Suprapubic skin (tissue), 4 donors: ENCODE measurements at regions not wholly inside any gene's neighbourhood (a gene's known extent, or its start where the extent isn't known, plus 50 kb on each side); places are given as distances from the start of the nearest gene placed in this dataset.

Source experiments
- DNase-seq, 2 donors: peaks; one replicate each; pipeline ENCODE4 v3.0.0-alpha.2; 2019; ENCODE audit warnings: low spot score in 2 of 2
- H3K27ac ChIP-seq: fragments of 200-600 bp; sonication (generic); one replicate; pipeline ENCODE4 v1.5.1; 2019
- H3K27me3 ChIP-seq: fragments of 200-600 bp; sonication (generic); one replicate; pipeline ENCODE4 v1.5.1; 2019
- H3K36me3 ChIP-seq: fragments of 200-600 bp; sonication (generic); one replicate; pipeline ENCODE4 v1.5.1; 2019
- H3K4me1 ChIP-seq: fragments of 200-600 bp; sonication (generic); one replicate; pipeline ENCODE4 v1.5.1; 2019
- H3K4me3 ChIP-seq: fragments of 200-600 bp; sonication (generic); one replicate; pipeline ENCODE4 v1.5.1; 2019; ENCODE audit warnings: mild to moderate bottlenecking
- H3K9me3 ChIP-seq: fragments of 200-600 bp; sonication (generic); one replicate; pipeline ENCODE4 v1.5.1; 2019
- EP300 ChIP-seq: sonication (generic); formaldehyde crosslinking; IDR thresholded peaks from one replicate; pipeline ENCODE4 v1.6.1; 2017; ENCODE audit warnings: antibody characterized with exemption
- POLR2A ChIP-seq, 2 donors: fragments of 450-650 bp; IDR thresholded peaks; one replicate each; pipeline ENCODE4 v1.6.1; 2017; ENCODE audit warnings: antibody characterized with exemption in 2 of 2, mild to moderate bottlenecking in 2 of 2, moderate library complexity in 2 of 2
- POLR2AphosphoS5 ChIP-seq, 3 donors: sonication (generic); formaldehyde crosslinking; IDR thresholded peaks; one replicate each; pipeline ENCODE4 v1.6.1; 2017; ENCODE audit warnings: antibody characterized with exemption in 3 of 3
- WGBS: methylation state at CpG from one replicate; pipeline ENCODE4 v1.1.5; 2018; 5-methylcytosine and 5-hydroxymethylcytosine counted together
- TF ChIP-seq, protein P1 (sequence below), 2 donors: fragments of 200-600 bp in 1 of 2; fragments of 450-650 bp in 1 of 2; sonication (generic) in 1 of 2; IDR thresholded peaks; one replicate each; pipeline ENCODE4 v1.5.1; 2016 to 2019; ENCODE audit warnings: antibody characterized with exemption in 2 of 2, mild to moderate bottlenecking in 1 of 2, moderate library complexity in 1 of 2

DNA sequence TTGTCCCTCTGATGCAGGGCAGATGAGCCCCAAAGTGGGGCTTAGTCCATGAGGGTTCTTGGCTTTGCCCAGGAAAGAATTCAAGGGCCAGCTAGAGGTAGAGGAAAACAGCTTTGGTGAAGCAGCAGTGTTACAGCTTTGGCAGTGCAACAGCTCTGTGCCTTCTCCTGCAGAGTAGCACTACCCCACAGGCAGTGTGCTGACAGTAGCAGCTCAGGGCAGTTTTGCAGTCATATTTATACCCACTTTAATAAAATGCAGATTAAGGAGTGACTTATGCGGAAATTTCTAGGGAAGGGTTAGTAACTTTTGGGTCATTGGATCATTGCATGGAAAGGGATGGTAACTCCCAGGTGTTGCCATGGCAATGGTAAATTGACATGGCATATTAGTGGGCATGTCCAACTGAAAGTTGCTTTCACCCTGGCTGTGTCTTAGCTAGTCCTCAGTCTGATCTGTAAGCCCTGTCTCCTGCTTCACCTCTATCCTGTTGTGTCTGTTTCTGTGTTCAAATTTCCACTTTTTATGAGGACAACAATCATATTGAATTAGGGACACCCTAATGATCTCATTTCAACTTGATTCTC lies 241.3 kb upstream of the C2CD4B start:
- Histone ChIP-seq H3K27me3 (no peaks in the 10 kb centered on the region), H3K4me3 (no peak overlapping the region), H3K36me3 (no peaks in the 10 kb centered on the region), H3K4me1 (peaks cover 17% of the 10 kb centered on the region), H3K27ac (no peak overlapping the region), H3K9me3 (no peaks in the 10 kb centered on the region)
- no peak for DNase-seq
- WGBS, result 85% methylated on average over 1 of the region's 1 CpG
- TF ChIP-seq POLR2AphosphoS5 (IDR thresholded peaks at IDR 0.05) (no peak), EP300 (no peak)
- TF ChIP-seq, protein P1, sequence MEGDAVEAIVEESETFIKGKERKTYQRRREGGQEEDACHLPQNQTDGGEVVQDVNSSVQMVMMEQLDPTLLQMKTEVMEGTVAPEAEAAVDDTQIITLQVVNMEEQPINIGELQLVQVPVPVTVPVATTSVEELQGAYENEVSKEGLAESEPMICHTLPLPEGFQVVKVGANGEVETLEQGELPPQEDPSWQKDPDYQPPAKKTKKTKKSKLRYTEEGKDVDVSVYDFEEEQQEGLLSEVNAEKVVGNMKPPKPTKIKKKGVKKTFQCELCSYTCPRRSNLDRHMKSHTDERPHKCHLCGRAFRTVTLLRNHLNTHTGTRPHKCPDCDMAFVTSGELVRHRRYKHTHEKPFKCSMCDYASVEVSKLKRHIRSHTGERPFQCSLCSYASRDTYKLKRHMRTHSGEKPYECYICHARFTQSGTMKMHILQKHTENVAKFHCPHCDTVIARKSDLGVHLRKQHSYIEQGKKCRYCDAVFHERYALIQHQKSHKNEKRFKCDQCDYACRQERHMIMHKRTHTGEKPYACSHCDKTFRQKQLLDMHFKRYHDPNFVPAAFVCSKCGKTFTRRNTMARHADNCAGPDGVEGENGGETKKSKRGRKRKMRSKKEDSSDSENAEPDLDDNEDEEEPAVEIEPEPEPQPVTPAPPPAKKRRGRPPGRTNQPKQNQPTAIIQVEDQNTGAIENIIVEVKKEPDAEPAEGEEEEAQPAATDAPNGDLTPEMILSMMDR (IDR thresholded peaks at IDR 0.05), result no peak

DNA sequence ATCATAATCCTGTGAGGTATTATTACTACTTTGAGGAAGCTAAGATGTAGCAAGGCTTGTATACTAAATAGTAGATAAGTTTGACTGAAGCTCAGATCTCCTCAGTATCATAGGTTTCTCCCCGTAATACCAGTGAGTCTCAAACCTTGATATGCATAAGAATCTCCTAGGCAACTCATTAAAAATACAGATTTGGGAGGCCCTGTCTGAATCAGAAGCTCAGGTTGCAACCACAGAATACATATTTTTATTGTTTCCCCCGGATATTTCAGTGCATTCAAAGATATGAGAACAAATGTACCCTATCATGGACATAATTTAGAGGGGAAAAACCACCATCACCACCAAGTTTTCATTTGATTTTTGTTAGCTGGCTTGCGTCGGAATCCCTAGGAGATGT lies 242.1 kb upstream of the C2CD4B start:
- H3K36me3 ChIP-seq, result no peaks in the 10 kb centered on the region
- no peak overlapping the region for H3K4me3 ChIP-seq
- no peaks in the 10 kb centered on the region for H3K27me3 ChIP-seq
- no peak for DNase-seq
- no peaks in the 10 kb centered on the region for H3K9me3 ChIP-seq
- H3K4me1 ChIP-seq, result peaks cover 17% of the 10 kb centered on the region
- no peak for TF ChIP-seq EP300
- TF ChIP-seq POLR2AphosphoS5 (IDR thresholded peaks at IDR 0.05), result no peak
- TF ChIP-seq, protein P1 (IDR thresholded peaks at IDR 0.05), result no peak
- no peak for TF ChIP-seq POLR2A (IDR thresholded peaks at IDR 0.05)
- H3K27ac ChIP-seq, result no peak overlapping the region
- 96% methylated on average over 4 of the region's 4 CpGs for WGBS

DNA sequence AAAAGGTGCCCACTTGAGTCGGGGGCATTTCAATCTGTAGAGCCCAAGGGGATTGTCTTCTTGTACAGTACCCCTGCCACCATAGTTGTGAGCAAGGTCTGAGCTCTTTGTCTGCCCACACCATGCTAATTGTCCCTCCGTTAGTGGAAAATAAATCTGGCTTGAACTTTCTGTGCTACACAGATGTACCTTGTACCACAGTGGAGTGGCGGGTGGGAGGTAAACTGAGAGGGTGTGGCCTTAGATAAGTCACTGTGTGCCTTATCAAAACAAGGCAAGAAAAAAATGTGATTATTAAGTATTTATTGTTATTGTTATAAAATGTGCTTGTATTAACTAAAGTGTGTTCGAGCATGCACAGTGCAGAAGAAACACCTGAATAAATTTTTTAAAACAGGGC lies 242.9 kb upstream of the C2CD4B start:
- TF ChIP-seq POLR2A (IDR thresholded peaks at IDR 0.05) (no peak), EP300 (no peak), POLR2AphosphoS5 (IDR thresholded peaks at IDR 0.05) (no peak)
- TF ChIP-seq, protein P1 (IDR thresholded peaks at IDR 0.05), result no peak
- Histone ChIP-seq H3K36me3 (no peaks in the 10 kb centered on the region), H3K27me3 (no peaks in the 10 kb centered on the region), H3K9me3 (no peaks in the 10 kb centered on the region), H3K4me3 (no peak overlapping the region), H3K27ac (no peak overlapping the region), H3K4me1 (peaks cover 24% of the 10 kb centered on the region)
- WGBS, result 95% methylated on average over 4 of the region's 4 CpGs
- DNase-seq, result no peak

DNA sequence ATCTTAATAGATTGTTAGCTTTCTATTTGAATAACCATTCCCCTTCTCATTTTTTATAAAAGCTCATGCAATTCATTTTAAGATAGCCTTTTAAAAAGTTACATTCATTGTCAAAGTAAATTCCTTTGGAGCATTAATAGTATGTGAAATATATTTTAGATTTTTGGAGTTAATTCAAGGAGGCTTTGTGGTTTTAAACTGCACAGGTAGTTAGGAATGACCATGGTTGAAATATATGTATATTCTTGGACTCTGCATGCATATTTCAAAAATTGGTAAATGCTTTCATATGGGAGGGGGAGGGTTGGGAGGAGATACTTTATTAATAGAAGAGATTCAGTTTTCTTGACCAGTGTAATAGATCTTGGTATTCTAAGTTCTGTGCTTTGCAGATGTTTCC lies 244.4 kb upstream of the C2CD4B start:
- no peaks in the 10 kb centered on the region for H3K27me3 ChIP-seq
- peaks cover 20% of the 10 kb centered on the region for H3K4me1 ChIP-seq
- no peak for DNase-seq
- H3K36me3 ChIP-seq, result no peaks in the 10 kb centered on the region
- TF ChIP-seq POLR2A (IDR thresholded peaks at IDR 0.05) (no peak), EP300 (no peak), POLR2AphosphoS5 (IDR thresholded peaks at IDR 0.05) (no peak)
- TF ChIP-seq, protein P1 (IDR thresholded peaks at IDR 0.05), result no peak
- H3K4me3 ChIP-seq, result no peak overlapping the region
- no peak overlapping the region for H3K27ac ChIP-seq
- no peaks in the 10 kb centered on the region for H3K9me3 ChIP-seq

DNA sequence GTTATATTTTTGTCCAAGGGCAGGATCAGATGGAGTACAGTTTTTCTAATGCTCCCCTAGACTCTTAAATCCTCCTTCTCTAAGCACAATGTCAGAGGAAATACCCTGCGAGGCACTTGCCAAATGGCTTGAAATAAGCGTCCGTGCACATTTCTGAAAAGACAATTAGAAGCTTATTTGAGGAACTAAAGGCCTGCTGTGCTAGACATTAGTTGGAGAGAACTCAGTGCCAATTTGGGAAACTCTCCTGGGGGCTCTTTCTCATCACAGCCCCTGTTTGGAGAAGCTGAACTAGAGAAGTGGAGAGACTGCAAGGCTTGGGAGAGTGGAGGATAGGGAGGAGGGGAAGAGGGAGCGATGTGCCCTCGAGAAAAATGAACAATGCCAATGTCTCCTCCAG lies 247.6 kb upstream of the C2CD4B start:
- H3K27me3 ChIP-seq, result no peaks in the 10 kb centered on the region
- no peak overlapping the region for H3K4me3 ChIP-seq
- TF ChIP-seq EP300 (no peak), POLR2A (IDR thresholded peaks at IDR 0.05) (no peak)
- TF ChIP-seq, protein P1 (IDR thresholded peaks at IDR 0.05), result no peak
- H3K36me3 ChIP-seq, result no peaks in the 10 kb centered on the region
- peak overlapping the region; percentile 18 for H3K27ac ChIP-seq
- WGBS, result 54% methylated on average over 5 of the region's 5 CpGs
- H3K9me3 ChIP-seq, result no peaks in the 10 kb centered on the region
- H3K4me1 ChIP-seq, result peaks cover 11% of the 10 kb centered on the region
- DNase-seq, result no peak
